A549 (cell line): ENCODE measurements at regions not wholly inside any gene's neighbourhood (a gene's known extent, or its start where the extent isn't known, plus 50 kb on each side); places are given as distances from the start of the nearest gene placed in this dataset.

Source experiments
- BCL3 ChIP-seq: fragments of >200 bp; sonication (Bioruptor Twin); formaldehyde crosslinking; IDR thresholded peaks from 3 replicates; pipeline ENCODE4 v1.6.1; 2016
- RFX5 ChIP-seq: fragments of 450-650 bp; IDR thresholded peaks from 2 replicates; pipeline ENCODE4 v1.7.1; 2014; ENCODE audit warnings: antibody characterized with exemption, mild to moderate bottlenecking, moderate library complexity
- USF2 ChIP-seq: fragments of 450-650 bp; IDR thresholded peaks from 2 replicates; pipeline ENCODE4 v1.6.1; 2014; ENCODE audit warnings: antibody characterized with exemption
- TF ChIP-seq, protein P1 (sequence below): fragments of >200 bp; sonication (Bioruptor Twin); formaldehyde crosslinking; IDR thresholded peaks from 3 replicates; pipeline ENCODE4 v1.5.1; 2016
- TF ChIP-seq, protein P2 (sequence below): IDR thresholded peaks from 2 replicates; pipeline ENCODE4 v1.6.1; 2012

GRCh38 chr14:87014856-87015255 lies 978.1 kb downstream of the GALC start:
- TF ChIP-seq, protein P1, sequence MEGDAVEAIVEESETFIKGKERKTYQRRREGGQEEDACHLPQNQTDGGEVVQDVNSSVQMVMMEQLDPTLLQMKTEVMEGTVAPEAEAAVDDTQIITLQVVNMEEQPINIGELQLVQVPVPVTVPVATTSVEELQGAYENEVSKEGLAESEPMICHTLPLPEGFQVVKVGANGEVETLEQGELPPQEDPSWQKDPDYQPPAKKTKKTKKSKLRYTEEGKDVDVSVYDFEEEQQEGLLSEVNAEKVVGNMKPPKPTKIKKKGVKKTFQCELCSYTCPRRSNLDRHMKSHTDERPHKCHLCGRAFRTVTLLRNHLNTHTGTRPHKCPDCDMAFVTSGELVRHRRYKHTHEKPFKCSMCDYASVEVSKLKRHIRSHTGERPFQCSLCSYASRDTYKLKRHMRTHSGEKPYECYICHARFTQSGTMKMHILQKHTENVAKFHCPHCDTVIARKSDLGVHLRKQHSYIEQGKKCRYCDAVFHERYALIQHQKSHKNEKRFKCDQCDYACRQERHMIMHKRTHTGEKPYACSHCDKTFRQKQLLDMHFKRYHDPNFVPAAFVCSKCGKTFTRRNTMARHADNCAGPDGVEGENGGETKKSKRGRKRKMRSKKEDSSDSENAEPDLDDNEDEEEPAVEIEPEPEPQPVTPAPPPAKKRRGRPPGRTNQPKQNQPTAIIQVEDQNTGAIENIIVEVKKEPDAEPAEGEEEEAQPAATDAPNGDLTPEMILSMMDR: no peak
- no peak for TF ChIP-seq USF2
- TF ChIP-seq RFX5: no peak
- TF ChIP-seq BCL3: no peak
- TF ChIP-seq, protein P2, sequence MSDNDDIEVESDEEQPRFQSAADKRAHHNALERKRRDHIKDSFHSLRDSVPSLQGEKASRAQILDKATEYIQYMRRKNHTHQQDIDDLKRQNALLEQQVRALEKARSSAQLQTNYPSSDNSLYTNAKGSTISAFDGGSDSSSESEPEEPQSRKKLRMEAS: no peak
